ENCODE measurements at regions not wholly inside any gene's neighbourhood (a gene's known extent, or its start where the extent isn't known, plus 50 kb on each side); places are given as distances from the start of the nearest gene placed in this dataset.

GRCh38 chr5:74576941-74577456, 63.5 kb downstream of the ENC1 start:
- peak; percentile 65 for ATAC-seq
- H3K36me3 Mint-ChIP-seq: no peaks in the 10 kb centered on the region
- no peaks in the 10 kb centered on the region for H3K9me3 Mint-ChIP-seq
- H3K4me3 Mint-ChIP-seq: no peak overlapping the region
- H3K27ac Mint-ChIP-seq: peak overlapping the region; percentile 25
- peaks cover 18% of the 10 kb centered on the region for H3K4me1 Mint-ChIP-seq
- H3K27me3 Mint-ChIP-seq: no peaks in the 10 kb centered on the region

GRCh38 chr5:74575741-74576538, 64.6 kb downstream of the ENC1 start:
- no peak for ATAC-seq
- H3K9me3 Mint-ChIP-seq: no peaks in the 10 kb centered on the region
- no peaks in the 10 kb centered on the region for H3K36me3 Mint-ChIP-seq
- peaks cover 18% of the 10 kb centered on the region for H3K4me1 Mint-ChIP-seq
- no peak overlapping the region for H3K4me3 Mint-ChIP-seq
- H3K27me3 Mint-ChIP-seq: no peaks in the 10 kb centered on the region
- no peak overlapping the region for H3K27ac Mint-ChIP-seq

- H3K36me3 Mint-ChIP-seq: no peaks in the 10 kb centered on the region
- no peaks in the 10 kb centered on the region for H3K4me1 Mint-ChIP-seq
- no peak for ATAC-seq
Observed at GRCh38 chr5:74570250-74570649, 70.3 kb downstream of the ENC1 start.

GRCh38 chr5:74567411-74567995, 73.0 kb downstream of the ENC1 start:
- ATAC-seq: no peak
- H3K4me1 Mint-ChIP-seq: no peaks in the 10 kb centered on the region
- H3K4me3 Mint-ChIP-seq: no peak overlapping the region
- H3K27me3 Mint-ChIP-seq: no peaks in the 10 kb centered on the region
- no peaks in the 10 kb centered on the region for H3K36me3 Mint-ChIP-seq
- H3K27ac Mint-ChIP-seq: no peak overlapping the region
- peaks cover 10% of the 10 kb centered on the region for H3K9me3 Mint-ChIP-seq

More at GRCh38 chr5:74570250-74570649, 70.3 kb downstream of the ENC1 start:
- peaks cover 10% of the 10 kb centered on the region for H3K9me3 Mint-ChIP-seq
- no peak overlapping the region for H3K27ac Mint-ChIP-seq
- H3K4me3 Mint-ChIP-seq: no peak overlapping the region
- H3K27me3 Mint-ChIP-seq: no peaks in the 10 kb centered on the region

GRCh38 chr5:74562122-74562521, 78.4 kb downstream of the ENC1 start:
- Mint-ChIP-seq H3K9me3 (no peaks in the 10 kb centered on the region), H3K36me3 (no peaks in the 10 kb centered on the region)

GRCh38 chr5:74560245-74560644, 80.3 kb downstream of the ENC1 start:
- ATAC-seq: no peak
- no peaks in the 10 kb centered on the region for H3K9me3 Mint-ChIP-seq
- no peak overlapping the region for H3K27ac Mint-ChIP-seq
- no peaks in the 10 kb centered on the region for H3K36me3 Mint-ChIP-seq
- H3K4me3 Mint-ChIP-seq: no peak overlapping the region
- peaks cover 9% of the 10 kb centered on the region for H3K27me3 Mint-ChIP-seq
- H3K4me1 Mint-ChIP-seq: no peaks in the 10 kb centered on the region

More at GRCh38 chr5:74562122-74562521, 78.4 kb downstream of the ENC1 start:
- no peaks in the 10 kb centered on the region for H3K4me1 Mint-ChIP-seq
- no peak for ATAC-seq
- no peak overlapping the region for H3K4me3 Mint-ChIP-seq
- peaks cover 8% of the 10 kb centered on the region for H3K27me3 Mint-ChIP-seq
- H3K27ac Mint-ChIP-seq: no peak overlapping the region

GRCh38 chr5:74556631-74557595, 83.6 kb downstream of the ENC1 start:
- H3K4me1 Mint-ChIP-seq: no peaks in the 10 kb centered on the region
- H3K27ac Mint-ChIP-seq: no peak overlapping the region
- peaks cover 19% of the 10 kb centered on the region for H3K27me3 Mint-ChIP-seq
- H3K36me3 Mint-ChIP-seq: no peaks in the 10 kb centered on the region
- no peak for ATAC-seq
- peaks cover 4% of the 10 kb centered on the region for H3K9me3 Mint-ChIP-seq
- H3K4me3 Mint-ChIP-seq: no peak overlapping the region

- Mint-ChIP-seq H3K27me3 (peaks cover 19% of the 10 kb centered on the region), H3K36me3 (no peaks in the 10 kb centered on the region), H3K4me1 (no peaks in the 10 kb centered on the region), H3K27ac (no peak overlapping the region), H3K4me3 (no peak overlapping the region), H3K9me3 (peaks cover 4% of the 10 kb centered on the region)
- ATAC-seq: no peak
Observed at GRCh38 chr5:74556006-74556405, 84.5 kb downstream of the ENC1 start.

- Mint-ChIP-seq H3K4me3 (no peak overlapping the region), H3K9me3 (peaks cover 4% of the 10 kb centered on the region), H3K36me3 (no peaks in the 10 kb centered on the region), H3K27me3 (peaks cover 12% of the 10 kb centered on the region), H3K27ac (no peak overlapping the region), H3K4me1 (no peaks in the 10 kb centered on the region)
- no peak for ATAC-seq
Observed at GRCh38 chr5:74552101-74552500, 88.4 kb downstream of the ENC1 start.

GRCh38 chr5:74550927-74551326, 89.6 kb downstream of the ENC1 start:
- no peak overlapping the region for H3K4me3 Mint-ChIP-seq
- H3K27ac Mint-ChIP-seq: no peak overlapping the region
- H3K27me3 Mint-ChIP-seq: peaks cover 12% of the 10 kb centered on the region
- peaks cover 4% of the 10 kb centered on the region for H3K9me3 Mint-ChIP-seq
- H3K36me3 Mint-ChIP-seq: no peaks in the 10 kb centered on the region
- no peaks in the 10 kb centered on the region for H3K4me1 Mint-ChIP-seq
- ATAC-seq: no peak

- Mint-ChIP-seq H3K36me3 (no peaks in the 10 kb centered on the region), H3K27ac (no peak overlapping the region), H3K4me1 (no peaks in the 10 kb centered on the region), H3K27me3 (peaks cover 2% of the 10 kb centered on the region), H3K4me3 (no peak overlapping the region), H3K9me3 (peaks cover 4% of the 10 kb centered on the region)
- ATAC-seq: no peak
Observed at GRCh38 chr5:74549384-74549783, 91.1 kb downstream of the ENC1 start.

- no peaks in the 10 kb centered on the region for H3K9me3 Mint-ChIP-seq
- H3K27ac Mint-ChIP-seq: no peak overlapping the region
- H3K36me3 Mint-ChIP-seq: no peaks in the 10 kb centered on the region
- H3K4me3 Mint-ChIP-seq: no peak overlapping the region
- H3K27me3 Mint-ChIP-seq: peaks cover 15% of the 10 kb centered on the region
- no peak for ATAC-seq
- no peaks in the 10 kb centered on the region for H3K4me1 Mint-ChIP-seq
Observed at GRCh38 chr5:74546796-74547195, 93.7 kb downstream of the ENC1 start.

- Mint-ChIP-seq H3K9me3 (no peaks in the 10 kb centered on the region), H3K27ac (no peak overlapping the region), H3K36me3 (no peaks in the 10 kb centered on the region), H3K4me1 (no peaks in the 10 kb centered on the region), H3K4me3 (no peak overlapping the region), H3K27me3 (peaks cover 15% of the 10 kb centered on the region)
- ATAC-seq: no peak
Observed at GRCh38 chr5:74544811-74545210, 95.7 kb downstream of the ENC1 start.

- no peak for ATAC-seq
Observed at GRCh38 chr5:74543162-74543995, 97.1 kb downstream of the ENC1 start.

More at GRCh38 chr5:74543162-74543995, 97.1 kb downstream of the ENC1 start:
- no peak overlapping the region for H3K27ac Mint-ChIP-seq
- H3K9me3 Mint-ChIP-seq: no peaks in the 10 kb centered on the region
- H3K4me1 Mint-ChIP-seq: no peaks in the 10 kb centered on the region
- H3K4me3 Mint-ChIP-seq: no peak overlapping the region
- no peaks in the 10 kb centered on the region for H3K36me3 Mint-ChIP-seq
- peaks cover 15% of the 10 kb centered on the region for H3K27me3 Mint-ChIP-seq

Measured in stimulated activated memory B cell treated with anti-CD40 and anti-IgM and Interleukin-4, amounts not matched to agents 10 μg/mL and 1 μg/mL and 100 μg/mL, for 72 hours (primary cell).